Ovary (tissue), 7 donors: ENCODE measurements at regions not wholly inside any gene's neighbourhood (a gene's known extent, or its start where the extent isn't known, plus 50 kb on each side); places are given as distances from the start of the nearest gene placed in this dataset.

Experiments
- DNase-seq, 5 donors: peaks; one replicate each; pipeline ENCODE4 v3.0.0-alpha.2; 2019 to 2020
- H3K27ac ChIP-seq, 2 donors: fragments of 200-600 bp; one replicate each; pipeline versions ENCODE4 v1.5.1 to v1.8.0; 2019 to 2022
- H3K27me3 ChIP-seq: fragments of 200-600 bp; one replicate; pipeline ENCODE4 v1.8.0; 2022
- H3K36me3 ChIP-seq: fragments of 200-600 bp; sonication (generic); one replicate; pipeline ENCODE4 v1.5.1; 2019
- H3K4me1 ChIP-seq: one replicate; pipeline ENCODE4 v1.8.1; 2013; ENCODE audit warnings: mild to moderate bottlenecking, moderate library complexity; ENCODE audit not compliant: insufficient read depth
- H3K4me3 ChIP-seq: fragments of 200-600 bp; sonication (generic); one replicate; pipeline ENCODE4 v1.5.1; 2017
- H3K9me3 ChIP-seq, 2 donors: fragments of 200-600 bp in 1 of 2; sonication (generic) in 1 of 2; one replicate each; pipeline versions ENCODE4 v1.5.1 to v1.8.1; 2013 to 2019; ENCODE audit warnings: mild to moderate bottlenecking in 1 of 2, moderate library complexity in 1 of 2
- CTCF ChIP-seq, 3 donors: fragments of 450-650 bp in 2 of 3; fragments of 200-600 bp in 1 of 3; IDR thresholded peaks; one replicate each; pipeline versions ENCODE4 v1.5.1 to v1.8.0; 2016 to 2022; ENCODE audit warnings: antibody characterized with exemption in 3 of 3, mild to moderate bottlenecking in 1 of 3
- EP300 ChIP-seq: sonication (generic); formaldehyde crosslinking; IDR thresholded peaks from one replicate; pipeline ENCODE4 v1.6.1; 2017; ENCODE audit warnings: antibody characterized with exemption
- POLR2A ChIP-seq: fragments of 450-650 bp; IDR thresholded peaks from one replicate; pipeline ENCODE4 v1.6.1; 2017; ENCODE audit warnings: antibody characterized with exemption, mild to moderate bottlenecking, moderate library complexity
- WGBS, 3 donors: extraction: QIAGEN DNeasy Blood & Tissue Kit in 1 of 3; methylation state at CpG; one replicate each; pipeline versions ENCODE4 v1.1.5 to v1.1.7; 2013 to 2017; 5-methylcytosine and 5-hydroxymethylcytosine counted together
- intact Hi-C, 4 donors: fragments of 100-400 bp; cut with DNase I; formaldehyde crosslinking; loops; one replicate each; pipeline versions ENCODE4 v1.11.0 to v1.15.1; 2022 to 2023
- donor health status: DM: no; HTN: no; CAD: no; lungs with moderate emphysema.
- donor health status: DM: no; HTN: no; CAD: no.
- donor health status: Bipolar disorder and iron deficiency.
- donor health status: DM: no; HTN: no; CAD: no.
- donor health status: DM: yes; HTN: yes; CAD: no.

GRCh38 chr4:71201057-71201456, 137.8 kb upstream of the SLC4A4 start:
- no peaks in the 10 kb centered on the region for H3K36me3 ChIP-seq
- H3K27me3 ChIP-seq, result no peaks in the 10 kb centered on the region
- no peak overlapping the region for H3K27ac ChIP-seq
- H3K4me1 ChIP-seq, result no peaks in the 10 kb centered on the region
- no peak overlapping the region for H3K4me3 ChIP-seq
- DNase-seq, result no peak
- TF ChIP-seq EP300 (no peak), POLR2A (no peak), CTCF (IDR thresholded peaks at IDR 0.05) (no peak)
- intact Hi-C loops, result no loop called here
- WGBS, 3 donors, result 38 to 52% (median 52%) methylated on average over 2 of the region's 2 CpGs
- no peaks in the 10 kb centered on the region for H3K9me3 ChIP-seq

GRCh38 chr4:71201817-71202576, 136.8 kb upstream of the SLC4A4 start:
- intact Hi-C loops, result no loop called here
- H3K36me3 ChIP-seq, result no peaks in the 10 kb centered on the region
- 46 to 67% (median 48%) methylated on average over 3 of the region's 3 CpGs for WGBS, 3 donors
- H3K27me3 ChIP-seq, result no peaks in the 10 kb centered on the region
- H3K4me1 ChIP-seq, result no peaks in the 10 kb centered on the region
- H3K27ac ChIP-seq, result no peak overlapping the region
- TF ChIP-seq EP300 (no peak), CTCF (IDR thresholded peaks at IDR 0.05) (no peak), POLR2A (no peak)
- H3K4me3 ChIP-seq, result no peak overlapping the region
- no peak for DNase-seq
- no peaks in the 10 kb centered on the region for H3K9me3 ChIP-seq

- no peaks in the 10 kb centered on the region for H3K9me3 ChIP-seq
- H3K4me3 ChIP-seq, result no peak overlapping the region
- H3K27me3 ChIP-seq, result no peaks in the 10 kb centered on the region
- no peaks in the 10 kb centered on the region for H3K36me3 ChIP-seq
- intact Hi-C loops, result no loop called here
- no peak overlapping the region for H3K27ac ChIP-seq
- H3K4me1 ChIP-seq, result no peaks in the 10 kb centered on the region
- 61 to 67% (median 67%) methylated on average over 2 of the region's 2 CpGs for WGBS, 3 donors
- no peak for DNase-seq
- no peak for TF ChIP-seq POLR2A
- TF ChIP-seq CTCF (IDR thresholded peaks at IDR 0.05), result no peak
- TF ChIP-seq EP300, result no peak
These were observed 136.1 kb upstream of the SLC4A4 start for GRCh38 chr4:71202705-71203104.

GRCh38 chr4:71204056-71204455, 134.8 kb upstream of the SLC4A4 start:
- WGBS, 3 donors, result 80 to 88% (median 85%) methylated on average over 2 of the region's 2 CpGs
- Histone ChIP-seq H3K9me3 (no peaks in the 10 kb centered on the region), H3K4me3 (no peak overlapping the region), H3K4me1 (no peaks in the 10 kb centered on the region), H3K27me3 (no peaks in the 10 kb centered on the region), H3K27ac (no peak overlapping the region), H3K36me3 (no peaks in the 10 kb centered on the region)
- no peak for DNase-seq
- TF ChIP-seq POLR2A (no peak), EP300 (no peak), CTCF (IDR thresholded peaks at IDR 0.05) (no peak)
- intact Hi-C loops, result no loop called here
